Activated CD4-positive, alpha-beta T cell treated with anti-CD3 and anti-CD28 coated beads, Interleukin-2, amount 10 ng/mL, durations not matched to agents 24 days and 14 days (primary cell): ENCODE measurements at regions not wholly inside any gene's neighbourhood (a gene's known extent, or its start where the extent isn't known, plus 50 kb on each side); places are given as distances from the start of the nearest gene placed in this dataset.

Experiments used
- DNase-seq: peaks from one replicate; pipeline ENCODE4 v3.0.0; 2022
- H3K27ac Mint-ChIP-seq: one replicate; pipeline ENCODE4 v1.8.0; 2022; ENCODE audit warnings: mild to moderate bottlenecking, mixed read lengths
- H3K27me3 Mint-ChIP-seq: one replicate; pipeline ENCODE4 v1.8.0; 2022; ENCODE audit warnings: mixed read lengths
- H3K36me3 Mint-ChIP-seq: one replicate; pipeline ENCODE4 v1.8.0; 2022; ENCODE audit warnings: low read depth, mild to moderate bottlenecking, mixed read lengths
- H3K4me1 Mint-ChIP-seq: one replicate; pipeline ENCODE4 v1.8.0; 2021; ENCODE audit warnings: mixed read lengths
- H3K4me3 Mint-ChIP-seq: one replicate; pipeline ENCODE4 v1.8.0; 2022; ENCODE audit warnings: mild to moderate bottlenecking, moderate library complexity, mixed read lengths
- H3K9me3 Mint-ChIP-seq: one replicate; pipeline ENCODE4 v1.8.0; 2021; ENCODE audit warnings: mixed read lengths
- intact Hi-C: fragments of 100-400 bp; cut with micrococcal nuclease; formaldehyde crosslinking; loops from one replicate; pipeline ENCODE4 v1.15.1; 2023

GRCh38 chr20:63094767-63095499 is 88.2 kb upstream of the BHLHE23 start:
- intact Hi-C loops, result no loop called here
- Mint-ChIP-seq H3K27ac (no peak overlapping the region), H3K4me3 (no peak overlapping the region), H3K4me1 (no peaks in the 10 kb centered on the region), H3K36me3 (no peaks in the 10 kb centered on the region), H3K27me3 (no peaks in the 10 kb centered on the region), H3K9me3 (no peaks in the 10 kb centered on the region)
- no peak for DNase-seq

GRCh38 chr20:63093966-63094766 is 87.4 kb upstream of the BHLHE23 start:
- H3K9me3 Mint-ChIP-seq, result no peaks in the 10 kb centered on the region
- no peaks in the 10 kb centered on the region for H3K4me1 Mint-ChIP-seq
- H3K27me3 Mint-ChIP-seq, result no peaks in the 10 kb centered on the region
- H3K4me3 Mint-ChIP-seq, result no peak overlapping the region
- DNase-seq, result no peak
- no peak overlapping the region for H3K27ac Mint-ChIP-seq
- no peaks in the 10 kb centered on the region for H3K36me3 Mint-ChIP-seq
- intact Hi-C loops, result no loop called here

- H3K27ac Mint-ChIP-seq, result no peak overlapping the region
- intact Hi-C loops, result no loop called here
Measured at GRCh38 chr20:63092660-63093215, 86.0 kb upstream of the BHLHE23 start.

GRCh38 chr20:63091901-63092659 is 85.3 kb upstream of the BHLHE23 start:
- no peaks in the 10 kb centered on the region for H3K4me1 Mint-ChIP-seq
- H3K4me3 Mint-ChIP-seq, result no peak overlapping the region
- no peak for DNase-seq
- no peaks in the 10 kb centered on the region for H3K9me3 Mint-ChIP-seq
- intact Hi-C loops, result no loop called here
- H3K27me3 Mint-ChIP-seq, result no peaks in the 10 kb centered on the region
- H3K27ac Mint-ChIP-seq, result no peak overlapping the region
- H3K36me3 Mint-ChIP-seq, result no peaks in the 10 kb centered on the region

More at GRCh38 chr20:63092660-63093215, 86.0 kb upstream of the BHLHE23 start:
- no peak for DNase-seq
- Mint-ChIP-seq H3K4me3 (no peak overlapping the region), H3K27me3 (no peaks in the 10 kb centered on the region), H3K4me1 (no peaks in the 10 kb centered on the region), H3K36me3 (no peaks in the 10 kb centered on the region), H3K9me3 (no peaks in the 10 kb centered on the region)

GRCh38 chr20:63090682-63091571 is 84.2 kb upstream of the BHLHE23 start:
- no peak for DNase-seq
- Mint-ChIP-seq H3K4me3 (no peak overlapping the region), H3K9me3 (no peaks in the 10 kb centered on the region), H3K4me1 (no peaks in the 10 kb centered on the region), H3K27me3 (no peaks in the 10 kb centered on the region), H3K36me3 (no peaks in the 10 kb centered on the region), H3K27ac (no peak overlapping the region)
- intact Hi-C loops, result no loop called here

- intact Hi-C loops, result no loop called here
- Mint-ChIP-seq H3K36me3 (no peaks in the 10 kb centered on the region), H3K4me3 (no peak overlapping the region), H3K4me1 (no peaks in the 10 kb centered on the region), H3K9me3 (no peaks in the 10 kb centered on the region), H3K27ac (no peak overlapping the region), H3K27me3 (no peaks in the 10 kb centered on the region)
- no peak for DNase-seq
Measured at GRCh38 chr20:63090052-63090451, 83.3 kb upstream of the BHLHE23 start.

- DNase-seq, result no peak
- no peaks in the 10 kb centered on the region for H3K36me3 Mint-ChIP-seq
- no peaks in the 10 kb centered on the region for H3K4me1 Mint-ChIP-seq
- intact Hi-C loops, result no loop called here
- no peaks in the 10 kb centered on the region for H3K9me3 Mint-ChIP-seq
- no peaks in the 10 kb centered on the region for H3K27me3 Mint-ChIP-seq
- H3K4me3 Mint-ChIP-seq, result no peak overlapping the region
- H3K27ac Mint-ChIP-seq, result no peak overlapping the region
Measured at GRCh38 chr20:63089051-63089907, 82.5 kb upstream of the BHLHE23 start.

GRCh38 chr20:63087872-63088680 is 81.3 kb upstream of the BHLHE23 start:
- Mint-ChIP-seq H3K4me1 (no peaks in the 10 kb centered on the region), H3K27me3 (no peaks in the 10 kb centered on the region), H3K4me3 (no peak overlapping the region), H3K9me3 (no peaks in the 10 kb centered on the region), H3K27ac (no peak overlapping the region), H3K36me3 (no peaks in the 10 kb centered on the region)
- intact Hi-C loops, result no loop called here
- DNase-seq, result no peak

- Mint-ChIP-seq H3K36me3 (no peaks in the 10 kb centered on the region), H3K4me1 (no peaks in the 10 kb centered on the region), H3K27ac (no peak overlapping the region), H3K9me3 (no peaks in the 10 kb centered on the region), H3K4me3 (no peak overlapping the region), H3K27me3 (no peaks in the 10 kb centered on the region)
- intact Hi-C loops, result no loop called here
- DNase-seq, result no peak
Measured at GRCh38 chr20:63087236-63087871, 80.6 kb upstream of the BHLHE23 start.

- Mint-ChIP-seq H3K27ac (no peak overlapping the region), H3K4me1 (no peaks in the 10 kb centered on the region), H3K4me3 (no peak overlapping the region), H3K9me3 (no peaks in the 10 kb centered on the region), H3K36me3 (no peaks in the 10 kb centered on the region), H3K27me3 (no peaks in the 10 kb centered on the region)
- no peak for DNase-seq
- intact Hi-C loops, result no loop called here
Measured at GRCh38 chr20:63086421-63087235, 79.9 kb upstream of the BHLHE23 start.
